HL-60 (cell line): ENCODE measurements at regions not wholly inside any gene's neighbourhood (a gene's known extent, or its start where the extent isn't known, plus 50 kb on each side); places are given as distances from the start of the nearest gene placed in this dataset.

Experiments used
- DNase-seq, 2 experiments: peaks; one replicate each; pipeline ENCODE4 v3.0.0-alpha.2; 2010 to 2020; ENCODE audit warnings: low read depth in 1 of 2, low spot score in 1 of 2
- H3K27ac ChIP-seq: fragments of 250-450 bp; sonication (Bioruptor Pico); replicated peaks from 2 replicates; pipeline ENCODE4 v1.5.1; 2020; ENCODE audit warnings: mild to moderate bottlenecking, moderate library complexity
- H3K27me3 ChIP-seq: fragments of 250-450 bp; sonication (Bioruptor Pico); 2 replicates; pipeline ENCODE4 v1.5.1; 2021; ENCODE audit warnings: mild to moderate bottlenecking, moderate library complexity; ENCODE audit not compliant: insufficient read depth, poor library complexity, severe bottlenecking
- H3K4me3 ChIP-seq: replicated peaks from 2 replicates; pipeline ENCODE4 v1.5.1; 2011; ENCODE audit warnings: mild to moderate bottlenecking, control low read depth, low read length; ENCODE audit not compliant: insufficient read depth
- GABPA ChIP-seq: IDR thresholded peaks from 2 replicates; pipeline ENCODE4 v1.6.1; 2012; ENCODE audit warnings: low read depth
- POLR2AphosphoS5 ChIP-seq: IDR thresholded peaks from 2 replicates; pipeline ENCODE4 v1.6.1; 2012; ENCODE audit warnings: low read depth
- SPI1 ChIP-seq: IDR thresholded peaks from 2 replicates; pipeline ENCODE4 v1.6.1; 2012; ENCODE audit warnings: low read depth, mild to moderate bottlenecking, borderline replicate concordance
- TF ChIP-seq, protein P1 (sequence below): IDR thresholded peaks from one replicate; pipeline ENCODE4 v1.5.1; 2011; ENCODE audit warnings: low read length, control low read depth, inconsistent platforms; ENCODE audit not compliant: insufficient read depth
- TF ChIP-seq, protein P2 (sequence below): IDR thresholded peaks from 2 replicates; pipeline ENCODE4 v1.6.1; 2012; ENCODE audit warnings: low read depth; ENCODE audit not compliant: insufficient replicate concordance

DNA sequence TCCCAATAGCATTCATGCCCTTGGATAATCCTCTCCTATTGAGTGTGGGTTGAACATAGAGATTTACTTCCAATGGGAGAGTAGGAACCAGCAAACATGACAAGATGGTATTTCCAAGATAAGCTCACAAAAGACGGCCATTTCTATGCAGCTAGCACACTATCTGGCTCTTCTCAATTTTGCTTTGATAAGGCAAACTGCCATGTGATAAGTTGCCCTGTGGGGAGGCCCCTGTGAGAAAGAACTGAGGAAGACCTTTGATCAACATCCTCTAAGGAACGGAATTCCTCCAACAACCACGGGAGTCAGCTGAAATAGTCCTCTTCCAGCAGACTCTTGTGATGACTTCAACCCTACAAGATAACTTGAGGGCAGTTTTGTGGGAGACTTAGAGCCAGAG lies 211.9 kb upstream of the TRPM3 start:
- no peaks in the 10 kb centered on the region for H3K27me3 ChIP-seq
- TF ChIP-seq SPI1 = no peak
- TF ChIP-seq GABPA = no peak
- TF ChIP-seq, protein P1, sequence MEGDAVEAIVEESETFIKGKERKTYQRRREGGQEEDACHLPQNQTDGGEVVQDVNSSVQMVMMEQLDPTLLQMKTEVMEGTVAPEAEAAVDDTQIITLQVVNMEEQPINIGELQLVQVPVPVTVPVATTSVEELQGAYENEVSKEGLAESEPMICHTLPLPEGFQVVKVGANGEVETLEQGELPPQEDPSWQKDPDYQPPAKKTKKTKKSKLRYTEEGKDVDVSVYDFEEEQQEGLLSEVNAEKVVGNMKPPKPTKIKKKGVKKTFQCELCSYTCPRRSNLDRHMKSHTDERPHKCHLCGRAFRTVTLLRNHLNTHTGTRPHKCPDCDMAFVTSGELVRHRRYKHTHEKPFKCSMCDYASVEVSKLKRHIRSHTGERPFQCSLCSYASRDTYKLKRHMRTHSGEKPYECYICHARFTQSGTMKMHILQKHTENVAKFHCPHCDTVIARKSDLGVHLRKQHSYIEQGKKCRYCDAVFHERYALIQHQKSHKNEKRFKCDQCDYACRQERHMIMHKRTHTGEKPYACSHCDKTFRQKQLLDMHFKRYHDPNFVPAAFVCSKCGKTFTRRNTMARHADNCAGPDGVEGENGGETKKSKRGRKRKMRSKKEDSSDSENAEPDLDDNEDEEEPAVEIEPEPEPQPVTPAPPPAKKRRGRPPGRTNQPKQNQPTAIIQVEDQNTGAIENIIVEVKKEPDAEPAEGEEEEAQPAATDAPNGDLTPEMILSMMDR = no peak
- TF ChIP-seq POLR2AphosphoS5 = no peak
- TF ChIP-seq, protein P2, sequence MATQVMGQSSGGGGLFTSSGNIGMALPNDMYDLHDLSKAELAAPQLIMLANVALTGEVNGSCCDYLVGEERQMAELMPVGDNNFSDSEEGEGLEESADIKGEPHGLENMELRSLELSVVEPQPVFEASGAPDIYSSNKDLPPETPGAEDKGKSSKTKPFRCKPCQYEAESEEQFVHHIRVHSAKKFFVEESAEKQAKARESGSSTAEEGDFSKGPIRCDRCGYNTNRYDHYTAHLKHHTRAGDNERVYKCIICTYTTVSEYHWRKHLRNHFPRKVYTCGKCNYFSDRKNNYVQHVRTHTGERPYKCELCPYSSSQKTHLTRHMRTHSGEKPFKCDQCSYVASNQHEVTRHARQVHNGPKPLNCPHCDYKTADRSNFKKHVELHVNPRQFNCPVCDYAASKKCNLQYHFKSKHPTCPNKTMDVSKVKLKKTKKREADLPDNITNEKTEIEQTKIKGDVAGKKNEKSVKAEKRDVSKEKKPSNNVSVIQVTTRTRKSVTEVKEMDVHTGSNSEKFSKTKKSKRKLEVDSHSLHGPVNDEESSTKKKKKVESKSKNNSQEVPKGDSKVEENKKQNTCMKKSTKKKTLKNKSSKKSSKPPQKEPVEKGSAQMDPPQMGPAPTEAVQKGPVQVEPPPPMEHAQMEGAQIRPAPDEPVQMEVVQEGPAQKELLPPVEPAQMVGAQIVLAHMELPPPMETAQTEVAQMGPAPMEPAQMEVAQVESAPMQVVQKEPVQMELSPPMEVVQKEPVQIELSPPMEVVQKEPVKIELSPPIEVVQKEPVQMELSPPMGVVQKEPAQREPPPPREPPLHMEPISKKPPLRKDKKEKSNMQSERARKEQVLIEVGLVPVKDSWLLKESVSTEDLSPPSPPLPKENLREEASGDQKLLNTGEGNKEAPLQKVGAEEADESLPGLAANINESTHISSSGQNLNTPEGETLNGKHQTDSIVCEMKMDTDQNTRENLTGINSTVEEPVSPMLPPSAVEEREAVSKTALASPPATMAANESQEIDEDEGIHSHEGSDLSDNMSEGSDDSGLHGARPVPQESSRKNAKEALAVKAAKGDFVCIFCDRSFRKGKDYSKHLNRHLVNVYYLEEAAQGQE = no peak

DNA sequence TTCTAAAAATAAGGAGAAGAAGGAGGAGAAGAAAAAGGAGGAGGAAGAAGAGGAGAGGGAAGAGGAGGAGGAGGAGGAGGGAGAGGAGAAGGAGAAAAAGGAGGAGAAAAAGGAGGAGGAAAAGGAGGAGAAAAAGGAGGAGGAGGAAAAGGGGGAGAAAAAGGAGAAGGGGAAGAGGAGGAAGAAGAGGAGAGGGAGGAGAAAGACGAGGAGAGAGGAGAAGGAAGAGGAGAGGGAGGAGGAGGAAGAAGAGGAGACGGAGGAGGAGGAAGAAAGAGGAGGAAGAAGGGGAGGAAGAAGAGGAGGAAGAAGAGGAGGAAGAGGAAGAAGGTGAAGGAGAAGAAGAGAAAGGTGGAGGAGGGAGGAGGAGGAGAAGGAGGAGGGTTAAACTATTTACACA lies 210.2 kb upstream of the TRPM3 start:
- Histone ChIP-seq H3K27ac (no peak overlapping the region), H3K27me3 (no peaks in the 10 kb centered on the region), H3K4me3 (no peak overlapping the region)
- DNase-seq = no peak
- TF ChIP-seq, protein P2 = no peak
- TF ChIP-seq SPI1 = no peak
- TF ChIP-seq POLR2AphosphoS5 = no peak
- TF ChIP-seq, protein P1 = no peak
- no peak for TF ChIP-seq GABPA

More for the DNA sequence above, 211.9 kb upstream of the TRPM3 start:
- Histone ChIP-seq H3K4me3 (no peak overlapping the region), H3K27ac (no peak overlapping the region)
- DNase-seq = no peak

DNA sequence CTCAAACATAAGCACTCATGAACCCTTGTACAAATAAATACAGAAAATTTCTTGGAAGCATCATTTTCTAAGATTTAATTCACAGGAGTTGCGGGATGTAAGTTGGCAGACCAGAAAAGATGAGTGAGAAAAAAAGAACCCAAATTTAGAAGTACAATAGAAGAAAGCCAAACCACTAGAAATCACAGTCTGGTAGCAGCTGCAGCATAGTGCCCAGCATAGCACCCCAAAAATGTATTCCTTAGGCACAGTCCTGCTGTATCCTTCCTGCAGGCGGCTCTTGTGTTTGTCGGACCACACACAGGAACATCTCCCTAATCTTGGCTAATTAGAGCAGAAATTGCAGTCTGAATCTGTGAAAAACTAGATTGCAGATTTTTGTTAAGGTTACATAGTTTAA lies 208.5 kb upstream of the TRPM3 start:
- no peak overlapping the region for H3K4me3 ChIP-seq
- DNase-seq = no peak
- no peaks in the 10 kb centered on the region for H3K27me3 ChIP-seq
- no peak overlapping the region for H3K27ac ChIP-seq
- TF ChIP-seq POLR2AphosphoS5 = no peak
- no peak for TF ChIP-seq SPI1
- TF ChIP-seq GABPA = no peak
- TF ChIP-seq, protein P2 = no peak
- TF ChIP-seq, protein P1 = no peak
